Endothelial cell of umbilical vein (primary cell): ENCODE measurements at regions not wholly inside any gene's neighbourhood (a gene's known extent, or its start where the extent isn't known, plus 50 kb on each side); places are given as distances from the start of the nearest gene placed in this dataset.

ENCODE experiments used
- BruUV-seq: library from RNA; stranded (reverse); fragments of 400-500 nt; replicated peaks from 2 replicates; lab custom pipeline; 2021; lab: Mats Ljungman, UMichigan
- CTCF ChIA-PET: fragments of 300-600, 350-600 bp; sonication (Branson Sonifier 250); formaldehyde crosslinking; loops from one replicate; lab custom pipeline; 2021; ENCODE audit warnings: antibody characterized with exemption, inconsistent platforms; lab: Charles Lee
- POLR2A ChIA-PET: fragments of 300-600, 350-600 bp; sonication (Branson Sonifier 250); formaldehyde crosslinking; loops from one replicate; lab custom pipeline; 2021; ENCODE audit warnings: antibody characterized with exemption, inconsistent platforms; lab: Charles Lee
- DNase-seq: peaks from one replicate; pipeline ENCODE4 v3.0.0-alpha.2; 2011; ENCODE audit warnings: low read depth, low spot score
- FAIRE-seq: peaks from 2 replicates; lab custom pipeline; 2011; peaks lifted over from hg19 to GRCh38; lab: Jason Lieb, UNC
- H2AFZ ChIP-seq: 2 replicates; pipeline ENCODE4 v1.6.0; 2012; ENCODE audit warnings: low read depth, low read length, control low read depth, inconsistent platforms
- H3K27ac ChIP-seq: 2 replicates; pipeline ENCODE4 v1.5.1; 2011; ENCODE audit warnings: low read depth, mild to moderate bottlenecking, control low read depth, low read length, moderate library complexity; ENCODE audit not compliant: insufficient read depth
- H3K27me3 ChIP-seq, 2 experiments: 2 replicates each; pipeline versions ENCODE4 v1.6.0 to v1.6.1; 2011; ENCODE audit warnings: low read length in 2 of 2, mixed read lengths in 1 of 2; ENCODE audit not compliant: control insufficient read depth in 2 of 2, insufficient read depth in 2 of 2
- H3K36me3 ChIP-seq, 2 experiments: 2 replicates in 1 of 2; 3 replicates in 1 of 2; pipeline ENCODE4 v1.5.1; 2011; ENCODE audit warnings: low read length in 2 of 2, mild to moderate bottlenecking in 1 of 2, moderate library complexity in 1 of 2; ENCODE audit not compliant: control insufficient read depth in 2 of 2, insufficient read depth in 2 of 2; ENCODE audit errors: extremely low read depth in 1 of 2
- H3K4me1 ChIP-seq: 3 replicates; pipeline ENCODE4 v1.5.1; 2011; ENCODE audit warnings: mild to moderate bottlenecking, low read length; ENCODE audit not compliant: control insufficient read depth, insufficient read depth; ENCODE audit errors: extremely low read depth
- H3K4me2 ChIP-seq: 2 replicates; pipeline ENCODE4 v1.6.1; 2011; ENCODE audit warnings: low read length, control low read depth, mixed read lengths; ENCODE audit not compliant: insufficient read depth
- H3K4me3 ChIP-seq, 3 experiments: fragments of 200-600 bp in 1 of 3; sonication (generic), shearing (Covaris generic) in 1 of 3; replicated peaks in 1 of 3; 2 replicates each; pipeline ENCODE4 v1.5.1; 2011 to 2016; ENCODE audit warnings: control low read depth in 3 of 3, low read length in 3 of 3, mild to moderate bottlenecking in 2 of 3, inconsistent platforms in 1 of 3, low read depth in 1 of 3, moderate library complexity in 1 of 3; ENCODE audit not compliant: insufficient read depth in 1 of 3
- H3K79me2 ChIP-seq: 2 replicates; pipeline ENCODE4 v1.6.0; 2012; ENCODE audit warnings: low read length, inconsistent platforms; ENCODE audit not compliant: control insufficient read depth, insufficient read depth
- H3K9ac ChIP-seq: replicated peaks from 2 replicates; pipeline ENCODE3; 2011; ENCODE audit warnings: low read length, control low read depth; ENCODE audit not compliant: insufficient read depth; ENCODE audit errors: extremely low read depth
- H3K9me1 ChIP-seq: replicated peaks from 3 replicates; pipeline ENCODE4 v1.6.0; 2011; ENCODE audit warnings: mild to moderate bottlenecking, low read length; ENCODE audit not compliant: control insufficient read depth, insufficient read depth; ENCODE audit errors: extremely low read depth
- H3K9me3 ChIP-seq: replicated peaks from 2 replicates; pipeline ENCODE4 v1.5.1; 2012; ENCODE audit warnings: low read length, inconsistent platforms; ENCODE audit not compliant: control insufficient read depth, insufficient read depth
- H4K20me1 ChIP-seq: replicated peaks from 2 replicates; pipeline ENCODE3; 2011; ENCODE audit warnings: mild to moderate bottlenecking, low read length; ENCODE audit not compliant: control insufficient read depth, insufficient read depth; ENCODE audit errors: extremely low read depth
- EZH2 ChIP-seq: IDR thresholded peaks from 2 replicates; pipeline ENCODE4 v1.6.1; 2012; ENCODE audit warnings: borderline replicate concordance, low read depth, mild to moderate bottlenecking, moderate library complexity, low read length, inconsistent platforms; ENCODE audit not compliant: severe bottlenecking
- FOS ChIP-seq: IDR thresholded peaks from 2 replicates; pipeline ENCODE4 v1.6.1; 2011; ENCODE audit warnings: mild to moderate bottlenecking, low read length, moderate library complexity, borderline replicate concordance; ENCODE audit not compliant: insufficient read depth
- GATA2 ChIP-seq: IDR thresholded peaks from 2 replicates; pipeline ENCODE4 v1.7.0; 2011; ENCODE audit warnings: low read depth, mild to moderate bottlenecking, moderate library complexity, mixed read lengths, low read length; ENCODE audit not compliant: insufficient read length, insufficient read depth
- JUN ChIP-seq: IDR thresholded peaks from 2 replicates; pipeline ENCODE4 v1.6.1; 2011; ENCODE audit warnings: borderline replicate concordance, low read depth; ENCODE audit not compliant: insufficient read length, insufficient read depth
- MYC ChIP-seq: IDR thresholded peaks from one replicate; pipeline ENCODE4 v1.6.1; 2011; ENCODE audit warnings: mild to moderate bottlenecking, low read depth, low read length
- POLR2A ChIP-seq: IDR thresholded peaks from 2 replicates; pipeline ENCODE4 v1.6.1; 2012; ENCODE audit warnings: low read depth, mild to moderate bottlenecking, control low read depth, low read length
- POLR2AphosphoS5 ChIP-seq: IDR thresholded peaks from 2 replicates; pipeline ENCODE4 v1.6.1; 2012; ENCODE audit warnings: low read depth, mild to moderate bottlenecking, control low read depth, low read length, moderate library complexity; ENCODE audit not compliant: insufficient read depth
- dilution Hi-C: fragments of 300-500 bp; cut with MboI; formaldehyde crosslinking; loops from one replicate; pipeline ENCODE4 v1.15.0; 2019; ENCODE audit warnings: low sequenced_read_pairs; ENCODE audit not compliant: extremely low pct_ligation_motif_present
- intact Hi-C: fragments of 100-400 bp; cut with micrococcal nuclease; formaldehyde crosslinking; loops from one replicate; pipeline ENCODE4 v1.10.0; 2022
- TF ChIP-seq, protein P1 (sequence below), 2 donors: IDR thresholded peaks; 1 replicate in 1 of 2; 2 replicates in 1 of 2; pipeline ENCODE4 v1.5.1; 2011; ENCODE audit warnings: low read length in 2 of 2, mild to moderate bottlenecking in 2 of 2, moderate library complexity in 2 of 2, control low read depth in 1 of 2, inconsistent platforms in 1 of 2, low read depth in 1 of 2; ENCODE audit not compliant: insufficient read depth in 1 of 2; ENCODE audit errors: extremely low read depth in 1 of 2
- TF ChIP-seq, protein P2 (sequence below): IDR thresholded peaks from 2 replicates; pipeline ENCODE4 v1.6.1; 2011; ENCODE audit not compliant: insufficient read depth, insufficient read length

DNA sequence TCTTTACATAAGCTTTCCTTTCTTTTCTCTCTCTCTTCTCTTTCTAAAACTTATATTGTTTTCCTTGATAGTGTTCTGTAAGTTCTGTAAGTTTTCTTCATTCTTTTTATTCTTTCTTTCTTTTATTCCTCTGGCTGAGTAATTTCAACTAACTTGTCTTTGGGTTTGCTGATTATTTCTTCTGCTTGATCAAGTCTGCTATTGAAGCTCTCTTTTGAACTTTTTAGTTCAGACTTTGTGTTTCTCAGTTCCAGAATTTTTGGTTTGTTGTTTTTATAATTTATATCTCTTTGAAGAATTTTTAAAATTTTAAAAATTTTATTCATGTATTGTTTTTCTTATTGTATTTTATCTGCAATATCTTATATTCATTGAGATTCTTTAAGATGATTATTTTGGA is 795.8 kb upstream of the SALL3 start:
- ChIA-PET POLR2A (no interaction called here), CTCF (no interaction called here)
- H3K27ac ChIP-seq, result no peak overlapping the region
- intact Hi-C loops (no loop called here), dilution Hi-C loops (no loop called here)
- H3K27me3 ChIP-seq, result no peaks in the 10 kb centered on the region
- TF ChIP-seq POLR2AphosphoS5, result no peak
- TF ChIP-seq GATA2, result no peak
- TF ChIP-seq, protein P1, sequence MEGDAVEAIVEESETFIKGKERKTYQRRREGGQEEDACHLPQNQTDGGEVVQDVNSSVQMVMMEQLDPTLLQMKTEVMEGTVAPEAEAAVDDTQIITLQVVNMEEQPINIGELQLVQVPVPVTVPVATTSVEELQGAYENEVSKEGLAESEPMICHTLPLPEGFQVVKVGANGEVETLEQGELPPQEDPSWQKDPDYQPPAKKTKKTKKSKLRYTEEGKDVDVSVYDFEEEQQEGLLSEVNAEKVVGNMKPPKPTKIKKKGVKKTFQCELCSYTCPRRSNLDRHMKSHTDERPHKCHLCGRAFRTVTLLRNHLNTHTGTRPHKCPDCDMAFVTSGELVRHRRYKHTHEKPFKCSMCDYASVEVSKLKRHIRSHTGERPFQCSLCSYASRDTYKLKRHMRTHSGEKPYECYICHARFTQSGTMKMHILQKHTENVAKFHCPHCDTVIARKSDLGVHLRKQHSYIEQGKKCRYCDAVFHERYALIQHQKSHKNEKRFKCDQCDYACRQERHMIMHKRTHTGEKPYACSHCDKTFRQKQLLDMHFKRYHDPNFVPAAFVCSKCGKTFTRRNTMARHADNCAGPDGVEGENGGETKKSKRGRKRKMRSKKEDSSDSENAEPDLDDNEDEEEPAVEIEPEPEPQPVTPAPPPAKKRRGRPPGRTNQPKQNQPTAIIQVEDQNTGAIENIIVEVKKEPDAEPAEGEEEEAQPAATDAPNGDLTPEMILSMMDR (IDR thresholded peaks at IDR 0.05; ENCODE audit: extremely low read depth in 1 of 2, insufficient read depth in 1 of 2, low read depth in 1 of 2, low read length in 2 of 2), result no peak
- no peak for TF ChIP-seq POLR2A
- TF ChIP-seq MYC, result no peak
- TF ChIP-seq, protein P2, sequence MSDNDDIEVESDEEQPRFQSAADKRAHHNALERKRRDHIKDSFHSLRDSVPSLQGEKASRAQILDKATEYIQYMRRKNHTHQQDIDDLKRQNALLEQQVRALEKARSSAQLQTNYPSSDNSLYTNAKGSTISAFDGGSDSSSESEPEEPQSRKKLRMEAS, result no peak
- no peak for TF ChIP-seq EZH2
- TF ChIP-seq JUN, result no peak
- no peak for TF ChIP-seq FOS
- H2AFZ ChIP-seq, result no peak overlapping the region
- H3K4me1 ChIP-seq, result no peaks in the 10 kb centered on the region
- H3K4me3 ChIP-seq, result no peak overlapping the region
- no peaks in the 10 kb centered on the region for H4K20me1 ChIP-seq
- no TSS peak for BruUV-seq
- H3K79me2 ChIP-seq, result no peaks in the 10 kb centered on the region
- H3K36me3 ChIP-seq, result no peaks in the 10 kb centered on the region
- no peaks in the 10 kb centered on the region for H3K9me3 ChIP-seq
- H3K4me2 ChIP-seq, result no peak overlapping the region
- no peaks in the 10 kb centered on the region for H3K9me1 ChIP-seq
- H3K9ac ChIP-seq, result no peak overlapping the region
- DNase-seq, result no peak
- FAIRE-seq, result no peak
